ENCODE measurements at regions not wholly inside any gene's neighbourhood (a gene's known extent, or its start where the extent isn't known, plus 50 kb on each side); places are given as distances from the start of the nearest gene placed in this dataset.

DNA sequence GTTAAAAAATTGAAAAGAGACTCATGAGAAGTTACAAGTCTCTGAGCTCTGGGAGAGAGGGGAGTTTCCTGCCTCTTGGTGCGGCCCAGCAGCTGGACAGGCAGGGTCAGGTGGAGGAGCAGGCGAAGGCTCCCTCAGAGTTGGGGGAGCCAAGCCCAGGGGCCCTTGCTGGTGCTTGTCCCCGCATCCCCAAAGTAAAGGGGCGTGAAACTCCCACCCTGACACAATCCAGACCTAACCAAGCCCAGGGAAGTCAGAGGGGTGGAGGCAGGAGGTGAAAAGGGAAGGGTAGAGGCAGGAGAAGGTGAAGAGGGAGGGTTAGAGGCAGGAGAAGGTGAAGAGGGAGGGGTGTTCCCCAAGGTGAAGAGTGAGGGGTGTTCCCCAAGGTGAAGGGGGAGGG is 322.8 kb downstream of the GLRX3 start:
- TF ChIP-seq POLR2AphosphoS5 (IDR thresholded peaks at IDR 0.05) (no peak), POLR2A (IDR thresholded peaks at IDR 0.05) (no peak), EP300 (IDR thresholded peaks at IDR 0.05; ENCODE audit: low read depth) (no peak)
- TF ChIP-seq, protein P1, sequence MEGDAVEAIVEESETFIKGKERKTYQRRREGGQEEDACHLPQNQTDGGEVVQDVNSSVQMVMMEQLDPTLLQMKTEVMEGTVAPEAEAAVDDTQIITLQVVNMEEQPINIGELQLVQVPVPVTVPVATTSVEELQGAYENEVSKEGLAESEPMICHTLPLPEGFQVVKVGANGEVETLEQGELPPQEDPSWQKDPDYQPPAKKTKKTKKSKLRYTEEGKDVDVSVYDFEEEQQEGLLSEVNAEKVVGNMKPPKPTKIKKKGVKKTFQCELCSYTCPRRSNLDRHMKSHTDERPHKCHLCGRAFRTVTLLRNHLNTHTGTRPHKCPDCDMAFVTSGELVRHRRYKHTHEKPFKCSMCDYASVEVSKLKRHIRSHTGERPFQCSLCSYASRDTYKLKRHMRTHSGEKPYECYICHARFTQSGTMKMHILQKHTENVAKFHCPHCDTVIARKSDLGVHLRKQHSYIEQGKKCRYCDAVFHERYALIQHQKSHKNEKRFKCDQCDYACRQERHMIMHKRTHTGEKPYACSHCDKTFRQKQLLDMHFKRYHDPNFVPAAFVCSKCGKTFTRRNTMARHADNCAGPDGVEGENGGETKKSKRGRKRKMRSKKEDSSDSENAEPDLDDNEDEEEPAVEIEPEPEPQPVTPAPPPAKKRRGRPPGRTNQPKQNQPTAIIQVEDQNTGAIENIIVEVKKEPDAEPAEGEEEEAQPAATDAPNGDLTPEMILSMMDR (IDR thresholded peaks at IDR 0.05): no peak
